NCI-H1694 (cell line): ENCODE measurements at regions not wholly inside any gene's neighbourhood (a gene's known extent, or its start where the extent isn't known, plus 50 kb on each side); places are given as distances from the start of the nearest gene placed in this dataset.
A peak's percentile ranks its signal among the peaks of the same experiment; 100 is the strongest.
"Not testable (repeated sequence)": the region's sequence is repeated elsewhere in the genome, so short reads cannot be mapped to it uniquely, and the experiment has no call there.

Experiments used
- DNase-seq: peaks from one replicate; lab custom pipeline; 2025; lab: John Stamatoyannopoulos, UW

- not testable (repeated sequence) for DNase-seq
Observed at GRCh38 chrX:99988532-99988931, 421.5 kb downstream of the PCDH19 start.

- DNase-seq = no peak
Observed at GRCh38 chrX:99973572-99974226, 436.4 kb downstream of the PCDH19 start.

GRCh38 chrX:99939883-99940232 lies 470.2 kb downstream of the PCDH19 start:
- no peak for DNase-seq

- DNase-seq = not testable (repeated sequence)
Observed at GRCh38 chrX:99939206-99939882, 470.7 kb downstream of the PCDH19 start.

- no peak for DNase-seq
Observed at GRCh38 chrX:99938464-99938863, 471.6 kb downstream of the PCDH19 start.

- no peak for DNase-seq
Observed at GRCh38 chrX:99933865-99934264, 476.2 kb downstream of the PCDH19 start.

GRCh38 chrX:99914635-99915034 lies 495.4 kb downstream of the PCDH19 start:
- no peak for DNase-seq

- DNase-seq = peak; percentile 7
Observed at GRCh38 chrX:99913611-99914010, 496.5 kb downstream of the PCDH19 start.

GRCh38 chrX:99909946-99910345 lies 500.1 kb downstream of the PCDH19 start:
- DNase-seq = peak; percentile 32

GRCh38 chrX:99901091-99901490 lies 509.0 kb downstream of the PCDH19 start:
- DNase-seq = no peak

GRCh38 chrX:99887918-99888317 lies 522.2 kb downstream of the PCDH19 start:
- DNase-seq = no peak

GRCh38 chrX:99857455-99857854 lies 552.6 kb downstream of the PCDH19 start:
- DNase-seq = no peak

GRCh38 chrX:99833821-99834220 lies 576.3 kb downstream of the PCDH19 start:
- DNase-seq = no peak

GRCh38 chrX:99820197-99820596 lies 589.9 kb downstream of the PCDH19 start:
- no peak for DNase-seq

- no peak for DNase-seq
Observed at GRCh38 chrX:99800016-99800415, 610.1 kb downstream of the PCDH19 start.

GRCh38 chrX:99798936-99799335 lies 611.1 kb downstream of the PCDH19 start:
- no peak for DNase-seq

- DNase-seq = no peak
Observed at GRCh38 chrX:99795495-99795894, 614.6 kb downstream of the PCDH19 start.

- DNase-seq = no peak
Observed at GRCh38 chrX:99782516-99783040, 627.5 kb downstream of the PCDH19 start.

- no peak for DNase-seq
Observed at GRCh38 chrX:99777912-99778311, 632.2 kb downstream of the PCDH19 start.

GRCh38 chrX:99761731-99762130 lies 648.3 kb downstream of the PCDH19 start:
- DNase-seq = no peak

GRCh38 chrX:99752776-99753175 lies 657.3 kb downstream of the PCDH19 start:
- no peak for DNase-seq

GRCh38 chrX:99750721-99751120 lies 659.4 kb downstream of the PCDH19 start:
- DNase-seq = no peak

- DNase-seq = no peak
Observed at GRCh38 chrX:99722094-99722493, 688.0 kb downstream of the PCDH19 start.

GRCh38 chrX:99719140-99719539 lies 690.9 kb downstream of the PCDH19 start:
- no peak for DNase-seq
